Tibial nerve (tissue), 4 donors: ENCODE measurements at regions not wholly inside any gene's neighbourhood (a gene's known extent, or its start where the extent isn't known, plus 50 kb on each side); places are given as distances from the start of the nearest gene placed in this dataset.

Experiments used
- DNase-seq, 2 donors: peaks; one replicate each; pipeline ENCODE4 v3.0.0-alpha.2; 2019; ENCODE audit warnings: low spot score in 2 of 2
- H3K27ac ChIP-seq, 4 donors: fragments of 200-600 bp; sonication (generic) in 3 of 4; one replicate each; pipeline ENCODE4 v1.5.1; 2017 to 2019; ENCODE audit warnings: mild to moderate bottlenecking in 1 of 4
- H3K27me3 ChIP-seq, 2 donors: fragments of 200-600 bp; sonication (generic) in 1 of 2; one replicate each; pipeline versions ENCODE4 v1.5.1 to v1.6.0; 2017 to 2019
- H3K36me3 ChIP-seq, 3 donors: fragments of 200-600 bp; sonication (generic); one replicate each; pipeline ENCODE4 v1.5.1; 2018 to 2019
- H3K4me1 ChIP-seq, 4 donors: fragments of 200-600 bp; sonication (generic) in 3 of 4; one replicate each; pipeline ENCODE4 v1.5.1; 2017 to 2019
- H3K4me3 ChIP-seq, 4 donors: fragments of 200-600 bp; sonication (generic) in 3 of 4; one replicate each; pipeline ENCODE4 v1.5.1; 2017 to 2019; ENCODE audit warnings: mild to moderate bottlenecking in 1 of 4, moderate library complexity in 1 of 4
- H3K9me3 ChIP-seq, 4 donors: fragments of 200-600 bp; sonication (generic) in 3 of 4; one replicate each; pipeline ENCODE4 v1.5.1; 2017 to 2019
- CTCF ChIP-seq, 5 experiments: fragments of 200-600 bp in 3 of 5; fragments of 450-650 bp in 2 of 5; sonication (generic) in 3 of 5; IDR thresholded peaks; one replicate each; pipeline ENCODE4 v1.5.1; 2016 to 2019; ENCODE audit warnings: antibody characterized with exemption in 5 of 5, mild to moderate bottlenecking in 3 of 5, moderate library complexity in 2 of 5
- EP300 ChIP-seq, 2 donors: sonication (generic); formaldehyde crosslinking; IDR thresholded peaks; one replicate each; pipeline ENCODE4 v1.6.1; 2017; ENCODE audit warnings: antibody characterized with exemption in 2 of 2, mild to moderate bottlenecking in 1 of 2
- POLR2A ChIP-seq, 2 donors: fragments of 450-650 bp; IDR thresholded peaks; one replicate each; pipeline ENCODE4 v1.6.1; 2017; ENCODE audit warnings: antibody characterized with exemption in 2 of 2, mild to moderate bottlenecking in 2 of 2, moderate library complexity in 2 of 2
- WGBS, 2 donors: methylation state at CpG; one replicate each; pipeline ENCODE4 v1.1.5; 2018; 5-methylcytosine and 5-hydroxymethylcytosine counted together

GRCh38 chr3:109683746-109684145, 346.4 kb upstream of the DPPA4 start:
- Histone ChIP-seq H3K9me3 (no peaks in the 10 kb centered on the region), H3K4me1 (no peaks in the 10 kb centered on the region), H3K4me3 (no peak overlapping the region), H3K36me3 (no peaks in the 10 kb centered on the region), H3K27me3 (no peaks in the 10 kb centered on the region), H3K27ac (no peak overlapping the region)
- no peak for TF ChIP-seq CTCF (IDR thresholded peaks at IDR 0.05)
- no peak for TF ChIP-seq POLR2A (IDR thresholded peaks at IDR 0.05)
- no peak for TF ChIP-seq EP300 (IDR thresholded peaks at IDR 0.05)
- DNase-seq = no peak

GRCh38 chr3:109685084-109686079, 348.0 kb upstream of the DPPA4 start:
- H3K27ac ChIP-seq = no peak overlapping the region
- WGBS, 2 donors = 52 to 61% methylated on average over 5 of the region's 5 CpGs
- TF ChIP-seq POLR2A (IDR thresholded peaks at IDR 0.05) (no peak), CTCF (IDR thresholded peaks at IDR 0.05) (no peak), EP300 (IDR thresholded peaks at IDR 0.05) (no peak)
- peak; percentile 33 to 64 for DNase-seq
- no peaks in the 10 kb centered on the region for H3K4me1 ChIP-seq
- no peaks in the 10 kb centered on the region for H3K27me3 ChIP-seq
- no peaks in the 10 kb centered on the region for H3K9me3 ChIP-seq
- H3K4me3 ChIP-seq = no peak overlapping the region
- no peaks in the 10 kb centered on the region for H3K36me3 ChIP-seq

- Histone ChIP-seq H3K9me3 (no peaks in the 10 kb centered on the region), H3K27me3 (no peaks in the 10 kb centered on the region), H3K27ac (no peak overlapping the region), H3K4me3 (no peak overlapping the region), H3K4me1 (no peaks in the 10 kb centered on the region), H3K36me3 (no peaks in the 10 kb centered on the region)
- DNase-seq = no peak
- no peak for TF ChIP-seq EP300 (IDR thresholded peaks at IDR 0.05)
- no peak for TF ChIP-seq POLR2A (IDR thresholded peaks at IDR 0.05)
- no peak for TF ChIP-seq CTCF (IDR thresholded peaks at IDR 0.05)
Measured at GRCh38 chr3:109687626-109688025, 350.3 kb upstream of the DPPA4 start.

- Histone ChIP-seq H3K36me3 (no peaks in the 10 kb centered on the region), H3K27ac (no peak overlapping the region), H3K9me3 (peaks cover 0 to 17% (median 0%) of the 10 kb centered on the region in 4 donors), H3K27me3 (no peaks in the 10 kb centered on the region), H3K4me1 (no peaks in the 10 kb centered on the region), H3K4me3 (no peak overlapping the region)
- no peak for TF ChIP-seq CTCF (IDR thresholded peaks at IDR 0.05)
- TF ChIP-seq POLR2A (IDR thresholded peaks at IDR 0.05) = no peak
- no peak for TF ChIP-seq EP300 (IDR thresholded peaks at IDR 0.05)
- DNase-seq = no peak
Measured at GRCh38 chr3:109696932-109697331, 359.6 kb upstream of the DPPA4 start.

- TF ChIP-seq POLR2A (IDR thresholded peaks at IDR 0.05) = no peak
- TF ChIP-seq EP300 (IDR thresholded peaks at IDR 0.05) = no peak
- no peak for TF ChIP-seq CTCF (IDR thresholded peaks at IDR 0.05)
- H3K27me3 ChIP-seq = no peaks in the 10 kb centered on the region
- H3K4me1 ChIP-seq = no peaks in the 10 kb centered on the region
- H3K36me3 ChIP-seq = no peaks in the 10 kb centered on the region
- H3K9me3 ChIP-seq = no peaks in the 10 kb centered on the region
- DNase-seq = no peak
- H3K4me3 ChIP-seq = no peak overlapping the region
- no peak overlapping the region for H3K27ac ChIP-seq
- 0 to 9% methylated on average over 1 of the region's 1 CpG for WGBS, 2 donors
Measured at GRCh38 chr3:109702252-109702651, 364.9 kb upstream of the DPPA4 start.
